SK-N-SH (cell line): ENCODE measurements at regions not wholly inside any gene's neighbourhood (a gene's known extent, or its start where the extent isn't known, plus 50 kb on each side); places are given as distances from the start of the nearest gene placed in this dataset.

Experiments used
- CTCF ChIA-PET: fragments of 300-600, 350-600 bp; formaldehyde crosslinking; extraction: SDS; loops from one replicate; lab custom pipeline; 2021; lab: Yijun Ruan, JAX
- POLR2A ChIA-PET: fragments of 350-600 bp; sonication (Branson Sonifier 250); formaldehyde crosslinking; extraction: SDS; loops from one replicate; lab custom pipeline; 2020; ENCODE audit warnings: antibody characterized with exemption, inconsistent platforms; lab: Yijun Ruan, JAX
- DNase-seq: peaks from one replicate; pipeline ENCODE4 v3.0.0; 2012
- H2AFZ ChIP-seq: fragments of 200-600 bp; sonication (generic); 2 replicates; pipeline ENCODE4 v1.8.1; 2016; ENCODE audit warnings: antibody characterized with exemption, mild to moderate bottlenecking, low read depth
- H3F3A ChIP-seq: fragments of 200-600 bp; sonication (generic); replicated peaks from 2 replicates; pipeline ENCODE3; 2016; ENCODE audit warnings: antibody characterized with exemption, mild to moderate bottlenecking; ENCODE audit not compliant: insufficient read depth
- H3K27ac ChIP-seq, 2 experiments: fragments of 200-500 bp in 1 of 2; fragments of 200-600 bp in 1 of 2; sonication (Bioruptor generic) in 1 of 2; sonication (generic), shearing (Covaris generic) in 1 of 2; 2 replicates each; pipeline versions ENCODE4 v1.5.1 to v1.6.1; 2014 to 2016; ENCODE audit warnings: low read depth in 2 of 2, inconsistent platforms in 1 of 2, low read length in 1 of 2, mild to moderate bottlenecking in 1 of 2, mixed read lengths in 1 of 2
- H3K27me3 ChIP-seq: fragments of 200-600 bp; sonication (generic), shearing (Covaris generic); 2 replicates; pipeline ENCODE4 v1.6.1; 2016; ENCODE audit warnings: mixed run types; ENCODE audit not compliant: insufficient read depth
- H3K36me3 ChIP-seq, 2 experiments: fragments of 200-500 bp in 1 of 2; fragments of 200-600 bp in 1 of 2; sonication (Bioruptor generic) in 1 of 2; sonication (generic) in 1 of 2; replicated peaks in 1 of 2; 2 replicates each; pipeline versions ENCODE3 to v1.5.1; 2014 to 2016; ENCODE audit warnings: low read length in 1 of 2, mild to moderate bottlenecking in 1 of 2; ENCODE audit not compliant: insufficient read depth in 2 of 2, control insufficient read depth in 1 of 2
- H3K4me1 ChIP-seq, 2 experiments: fragments of 200-500 bp in 1 of 2; fragments of 200-600 bp in 1 of 2; sonication (Bioruptor generic) in 1 of 2; sonication (generic), shearing (Covaris generic) in 1 of 2; 2 replicates each; pipeline versions ENCODE4 v1.5.1 to v1.6.1; 2014 to 2016; ENCODE audit warnings: low read depth in 1 of 2, low read length in 1 of 2, mixed run types in 1 of 2; ENCODE audit not compliant: insufficient read depth in 2 of 2, control insufficient read depth in 1 of 2
- H3K4me2 ChIP-seq: fragments of 200-600 bp; sonication (generic), shearing (Covaris generic); 2 replicates; pipeline ENCODE4 v1.6.1; 2017; ENCODE audit warnings: mixed run types
- H3K4me3 ChIP-seq, 2 experiments: fragments of 200-500 bp in 1 of 2; fragments of 200-600 bp in 1 of 2; sonication (Bioruptor generic) in 1 of 2; sonication (generic), shearing (Covaris generic) in 1 of 2; 2 replicates each; pipeline versions ENCODE4 v1.5.1 to v1.8.1; 2014 to 2016; ENCODE audit warnings: low read depth in 2 of 2, inconsistent platforms in 1 of 2, low read length in 1 of 2, mild to moderate bottlenecking in 1 of 2, mixed read lengths in 1 of 2, moderate library complexity in 1 of 2
- H3K79me2 ChIP-seq: fragments of 200-600 bp; sonication (generic); 2 replicates; pipeline ENCODE4 v1.8.1; 2017; ENCODE audit warnings: mild to moderate bottlenecking; ENCODE audit not compliant: insufficient read depth
- H3K9ac ChIP-seq: fragments of 200-600 bp; sonication (generic); 2 replicates; pipeline ENCODE4 v1.6.1; 2017; ENCODE audit warnings: mixed run types
- H3K9me2 ChIP-seq: fragments of 200-600 bp; sonication (generic); 2 replicates; pipeline ENCODE4 v1.6.1; 2017; ENCODE audit warnings: mixed run types
- H3K9me3 ChIP-seq: fragments of 200-600 bp; sonication (generic); 2 replicates; pipeline ENCODE4 v1.6.1; 2017; ENCODE audit warnings: mixed run types, mild to moderate bottlenecking, moderate library complexity
- H4K20me1 ChIP-seq: fragments of 200-600 bp; sonication (generic); 2 replicates; pipeline ENCODE4 v1.6.1; 2017; ENCODE audit warnings: mild to moderate bottlenecking, mixed run types; ENCODE audit not compliant: insufficient read depth
- CHD2 ChIP-seq: fragments of 150-350 bp; IDR thresholded peaks from 2 replicates; pipeline ENCODE4 v1.6.1; 2018; ENCODE audit warnings: low read length; ENCODE audit not compliant: partially characterized antibody
- CTCF ChIP-seq: fragments of 200-600 bp; sonication (generic); IDR thresholded peaks from 2 replicates; pipeline ENCODE4 v1.6.1; 2017; ENCODE audit warnings: antibody characterized with exemption, mild to moderate bottlenecking, moderate library complexity
- EP300 ChIP-seq, 2 experiments: IDR thresholded peaks; 2 replicates each; pipeline versions ENCODE4 v1.4.0 to v1.6.1; 2012; ENCODE audit warnings: borderline replicate concordance in 1 of 2, low read depth in 1 of 2, low read length in 1 of 2
- FOXJ3 ChIP-seq: sonication (generic); formaldehyde crosslinking; IDR thresholded peaks from 2 replicates; pipeline ENCODE4 v1.5.1; 2020; ENCODE audit warnings: mild to moderate bottlenecking, missing genetic modification reagents
- MXI1 ChIP-seq: IDR thresholded peaks from 2 replicates; pipeline ENCODE4 v1.6.1; 2012; ENCODE audit warnings: mild to moderate bottlenecking, low read depth, low read length, improper control_type of control experiment
- NFIC ChIP-seq: IDR thresholded peaks from 2 replicates; pipeline ENCODE4 v1.4.0; 2012; ENCODE audit warnings: borderline replicate concordance
- NRF1 ChIP-seq: IDR thresholded peaks from 2 replicates; pipeline ENCODE4 v1.6.1; 2012; ENCODE audit warnings: low read depth, mild to moderate bottlenecking, low read length
- POLR2AphosphoS5 ChIP-seq: IDR thresholded peaks from 2 replicates; pipeline ENCODE4 v1.6.1; 2012; ENCODE audit warnings: low read depth, low read length
- RXRA ChIP-seq: IDR thresholded peaks from 2 replicates; pipeline ENCODE4 v1.4.0; 2012; ENCODE audit warnings: low read depth, mild to moderate bottlenecking, borderline replicate concordance
- TCF12 ChIP-seq: IDR thresholded peaks from 2 replicates; pipeline ENCODE4 v1.4.0; 2012
- USF1 ChIP-seq: IDR thresholded peaks from 2 replicates; pipeline ENCODE4 v1.4.0; 2012; ENCODE audit warnings: low read depth, borderline replicate concordance
- YY1 ChIP-seq: IDR thresholded peaks from 2 replicates; pipeline ENCODE4 v1.4.0; 2012; ENCODE audit warnings: low read depth, mild to moderate bottlenecking
- WGBS: methylation state at CpG from one replicate; pipeline ENCODE4 v1.1.6; 2017; ENCODE audit warnings: low lambda C conversion rate; 5-methylcytosine and 5-hydroxymethylcytosine counted together

- no peak for DNase-seq
- CTCF ChIA-PET, result no interaction called here
These were observed 1920.3 kb downstream of the SUCLG1 start for GRCh38 chr2:82538590-82539279.

GRCh38 chr2:82528288-82528687, 1930.8 kb downstream of the SUCLG1 start:
- Histone ChIP-seq H3K27ac (no peak overlapping the region), H3K79me2 (no peaks in the 10 kb centered on the region), H2AFZ (no peak overlapping the region), H3K4me1 (no peaks in the 10 kb centered on the region), H3K4me2 (no peak overlapping the region), H3K9me3 (no peaks in the 10 kb centered on the region), H3K27me3 (no peaks in the 10 kb centered on the region), H3K9me2 (no peaks in the 10 kb centered on the region), H3F3A (no peaks in the 10 kb centered on the region), H3K9ac (no peak overlapping the region), H3K4me3 (no peak overlapping the region), H4K20me1 (no peaks in the 10 kb centered on the region), H3K36me3 (no peaks in the 10 kb centered on the region)
- 72% methylated on average over 8 of the region's 8 CpGs for WGBS
- no peak for TF ChIP-seq FOXJ3 (CRISPR knock-in tag)
- TF ChIP-seq RXRA, result no peak
- TF ChIP-seq EP300 (IDR thresholded peaks at IDR 0.05; ENCODE audit: borderline replicate concordance in 1 of 2, low read depth in 1 of 2, low read length in 1 of 2), result no peak
- TF ChIP-seq USF1, result no peak
- no peak for TF ChIP-seq CHD2
- TF ChIP-seq MXI1, result no peak
- TF ChIP-seq CTCF, result no peak
- no peak for TF ChIP-seq TCF12
- no peak for TF ChIP-seq NRF1
- TF ChIP-seq NFIC, result no peak
- TF ChIP-seq YY1, result no peak
- CTCF ChIA-PET, result no interaction called here
- DNase-seq, result no peak
- POLR2A ChIA-PET, result no interaction called here

More at GRCh38 chr2:82538590-82539279, 1920.3 kb downstream of the SUCLG1 start:
- Histone ChIP-seq H4K20me1 (no peaks in the 10 kb centered on the region), H2AFZ (no peak overlapping the region), H3K79me2 (no peaks in the 10 kb centered on the region), H3K27me3 (no peaks in the 10 kb centered on the region), H3K4me3 (no peak overlapping the region), H3K27ac (no peak overlapping the region), H3K9me3 (no peaks in the 10 kb centered on the region), H3F3A (no peaks in the 10 kb centered on the region), H3K36me3 (no peaks in the 10 kb centered on the region), H3K9me2 (no peaks in the 10 kb centered on the region), H3K4me2 (no peak overlapping the region), H3K4me1 (no peaks in the 10 kb centered on the region), H3K9ac (no peak overlapping the region)
- POLR2A ChIA-PET, result no interaction called here
- TF ChIP-seq POLR2AphosphoS5, result no peak
- 0% methylated on average over 1 of the region's 1 CpG for WGBS
